ENCODE measurements at regions not wholly inside any gene's neighbourhood (a gene's known extent, or its start where the extent isn't known, plus 50 kb on each side); places are given as distances from the start of the nearest gene placed in this dataset.
"Not testable (repeated sequence)": the region's sequence is repeated elsewhere in the genome, so short reads cannot be mapped to it uniquely, and the experiment has no call there.

DNA sequence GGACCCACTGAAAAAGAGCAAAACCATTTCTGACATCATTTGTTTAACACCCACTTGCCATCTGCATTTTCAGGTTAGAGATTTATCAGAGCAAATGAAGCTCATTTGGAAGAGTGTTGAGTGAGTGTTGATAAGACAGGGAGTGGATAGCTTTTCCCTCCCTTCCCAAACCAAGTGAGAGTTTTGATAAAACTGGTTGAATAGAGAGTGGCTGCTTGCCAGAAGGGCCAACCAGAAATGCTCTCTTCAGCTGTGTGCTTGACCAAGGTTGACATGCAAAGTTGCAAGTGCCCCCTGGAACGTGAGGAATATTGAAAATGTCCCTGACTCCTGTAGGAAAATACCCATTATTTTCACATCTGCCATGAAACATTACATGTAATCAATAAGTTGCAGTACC, 1487.0 kb upstream of the FLRT2 start:
- DNase-seq (ENCODE audit: low read depth in 2 of 2), result no peak

GRCh38 chr14:84064316-84065125, 1465.4 kb upstream of the FLRT2 start:
- no peak for DNase-seq (ENCODE audit: low read depth in 2 of 2)

DNA sequence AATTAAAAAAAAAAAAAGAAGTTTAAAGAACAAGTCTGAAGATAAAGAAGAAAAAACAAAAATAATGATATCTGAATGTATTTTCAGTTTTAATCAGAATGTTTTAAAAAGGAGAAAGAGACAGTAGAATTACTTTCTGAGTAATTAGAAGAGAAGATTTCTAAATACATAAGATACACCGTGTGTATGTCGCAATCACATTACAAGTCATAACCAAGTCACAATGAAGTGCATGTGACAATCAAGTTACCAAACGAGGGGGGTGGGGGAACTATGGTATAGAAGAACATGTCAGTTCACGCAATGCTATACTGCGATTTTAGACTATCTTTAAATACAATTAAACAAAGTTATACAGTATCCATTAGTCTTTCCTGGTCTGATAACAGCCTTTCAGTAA, 1464.1 kb upstream of the FLRT2 start:
- DNase-seq (ENCODE audit: low read depth in 2 of 2), result no peak

- DNase-seq (ENCODE audit: low read depth in 2 of 2), result no peak
These were observed 1461.7 kb upstream of the FLRT2 start for GRCh38 chr14:84068288-84068687.

DNA sequence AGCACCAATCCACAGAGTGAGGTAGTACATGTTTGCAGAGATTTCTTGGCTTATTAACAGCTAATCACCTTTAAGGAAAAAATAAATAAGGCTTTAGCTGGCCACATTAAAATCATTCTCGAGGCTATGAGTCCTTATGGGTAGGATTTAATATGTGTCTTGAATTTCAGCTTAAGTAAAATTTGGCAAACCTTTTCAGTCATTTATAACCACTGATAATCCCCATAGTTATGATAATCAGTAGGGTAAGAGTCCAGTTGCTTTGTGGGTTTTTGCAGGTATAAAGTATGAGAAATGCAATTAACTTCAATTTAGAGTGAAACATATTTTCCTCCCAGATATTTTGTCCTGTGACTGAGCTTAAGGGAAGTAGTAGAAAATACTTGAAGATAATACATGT, 1458.9 kb upstream of the FLRT2 start:
- no peak for DNase-seq (ENCODE audit: low read depth in 2 of 2)

DNA sequence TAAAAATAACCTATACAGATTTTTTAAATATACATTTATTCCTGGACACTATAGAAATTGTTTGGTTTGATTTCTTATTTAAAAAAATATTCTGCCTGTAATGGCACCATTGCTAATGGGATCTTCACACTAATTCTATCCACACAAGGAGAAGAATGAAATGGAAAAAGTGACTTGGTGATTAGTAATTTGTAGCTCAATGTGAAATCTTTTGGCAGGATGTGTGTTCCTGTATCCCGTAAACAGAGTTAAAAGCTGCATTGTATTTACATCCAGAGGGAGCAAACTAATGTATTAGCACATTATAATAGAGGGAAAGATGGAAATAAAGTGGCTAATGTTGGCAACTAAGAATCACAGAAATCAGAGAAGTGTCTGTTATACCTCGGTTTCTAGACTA, 1455.3 kb upstream of the FLRT2 start:
- DNase-seq (ENCODE audit: low read depth in 2 of 2), result no peak

- no peak for DNase-seq (ENCODE audit: low read depth in 2 of 2)
These were observed 1449.0 kb upstream of the FLRT2 start for GRCh38 chr14:84080944-84081343.

- DNase-seq (ENCODE audit: low read depth in 2 of 2), result no peak
These were observed 1445.8 kb upstream of the FLRT2 start for GRCh38 chr14:84084056-84084630.

DNA sequence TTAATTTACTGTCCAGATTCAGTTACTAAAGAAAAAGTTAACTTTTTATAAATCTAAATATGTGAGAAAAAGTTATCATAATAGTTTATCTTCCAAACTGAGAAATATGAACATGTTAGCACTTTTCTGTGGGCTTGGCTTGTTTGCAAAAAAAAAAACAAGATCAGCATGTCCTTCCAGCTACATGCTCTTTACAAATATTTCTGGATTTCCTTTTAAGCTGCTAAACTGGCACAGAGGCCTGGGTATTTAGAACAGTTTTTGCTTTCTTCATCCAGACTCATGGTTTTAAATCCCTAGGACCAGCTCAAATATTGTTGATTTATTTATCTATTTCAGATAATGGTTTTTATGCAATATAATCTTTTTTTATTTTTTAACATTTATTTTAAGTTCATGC, 1444.5 kb upstream of the FLRT2 start:
- no peak for DNase-seq (ENCODE audit: low read depth in 2 of 2)

GRCh38 chr14:84086714-84087113, 1443.2 kb upstream of the FLRT2 start:
- no peak for DNase-seq (ENCODE audit: low read depth in 2 of 2)

DNA sequence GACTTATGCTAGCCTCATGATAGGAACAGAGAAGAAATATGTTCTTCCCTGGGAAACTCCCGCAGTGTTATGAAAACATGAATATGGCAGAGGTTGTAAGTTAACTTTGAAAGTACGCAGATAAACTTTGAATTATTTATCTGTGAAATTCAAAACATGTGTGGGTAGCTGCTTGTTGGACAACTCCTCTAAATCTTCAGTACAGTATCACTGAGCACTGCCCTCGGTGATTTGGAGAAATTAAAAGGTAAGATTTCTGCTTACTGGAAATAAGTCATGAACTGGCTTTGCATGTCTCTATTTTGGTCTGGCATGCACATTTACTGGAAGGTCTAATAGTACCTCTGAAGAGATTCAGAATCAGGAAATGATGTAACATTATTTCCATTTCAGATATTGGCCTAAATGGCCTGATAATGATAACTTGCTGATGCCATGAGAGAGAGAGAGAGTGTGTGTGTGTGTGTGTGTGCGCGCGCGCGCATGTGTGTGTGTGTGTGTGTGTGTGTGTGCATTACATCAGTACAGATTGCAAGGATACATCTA, 1441.9 kb upstream of the FLRT2 start:
- no peak for DNase-seq (ENCODE audit: low read depth in 2 of 2)

- no peak for DNase-seq (ENCODE audit: low read depth in 2 of 2)
These were observed 1439.1 kb upstream of the FLRT2 start for GRCh38 chr14:84090837-84091236.

DNA sequence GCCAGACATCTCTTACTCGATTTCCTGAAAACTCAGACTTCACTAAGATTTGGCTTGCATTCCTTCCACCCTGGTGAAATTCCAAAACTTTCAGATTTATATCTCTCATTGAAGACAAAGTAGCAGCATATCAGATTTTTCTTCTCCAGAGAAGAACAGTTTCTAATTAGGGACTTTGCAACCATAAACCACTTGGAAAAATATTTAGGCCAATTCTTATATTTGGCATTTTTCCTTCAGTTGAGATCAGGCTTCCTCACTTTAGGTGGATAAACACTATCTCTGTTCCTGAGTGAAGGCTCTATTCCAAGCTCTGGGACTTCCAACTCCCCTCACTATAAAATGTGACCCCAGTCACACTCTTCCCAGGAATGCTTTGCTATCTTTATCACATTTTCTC, 1434.3 kb upstream of the FLRT2 start:
- DNase-seq (ENCODE audit: low read depth in 2 of 2), result no peak

GRCh38 chr14:84098261-84098660, 1431.7 kb upstream of the FLRT2 start:
- no peak for DNase-seq (ENCODE audit: low read depth in 2 of 2)

GRCh38 chr14:84099560-84099959, 1430.4 kb upstream of the FLRT2 start:
- not testable (repeated sequence) for DNase-seq (ENCODE audit: low read depth in 2 of 2)

DNA sequence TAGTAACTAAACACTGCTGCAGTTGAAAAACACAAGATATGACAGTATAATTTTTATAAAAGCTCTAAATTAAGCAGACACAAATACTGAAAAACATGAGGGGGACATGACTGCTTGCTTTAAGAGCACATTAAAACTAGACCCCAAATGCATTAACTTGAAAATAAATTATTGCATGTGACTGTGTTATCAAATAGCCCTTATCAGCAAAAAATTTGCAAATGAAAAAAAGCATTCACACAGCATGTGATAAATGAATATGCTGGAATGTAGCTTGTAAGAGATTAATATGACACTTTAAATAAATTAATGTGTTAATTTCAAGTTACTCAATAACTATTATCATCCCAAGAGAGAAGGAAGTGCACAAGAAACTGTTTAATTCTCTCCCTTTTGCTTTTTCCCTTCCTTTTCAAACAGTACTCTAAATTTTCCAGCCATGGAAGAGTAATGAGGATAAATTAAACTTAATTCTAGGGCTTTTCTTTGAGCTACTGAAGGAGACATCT, 1422.1 kb upstream of the FLRT2 start:
- no peak for DNase-seq (ENCODE audit: low read depth in 2 of 2)

- DNase-seq (ENCODE audit: low read depth in 2 of 2), result no peak
These were observed 1421.0 kb upstream of the FLRT2 start for GRCh38 chr14:84108746-84109457.

GRCh38 chr14:84112589-84112988, 1417.4 kb upstream of the FLRT2 start:
- DNase-seq (ENCODE audit: low read depth in 2 of 2), result no peak

- DNase-seq (ENCODE audit: low read depth in 2 of 2), result no peak
These were observed 1404.3 kb upstream of the FLRT2 start for GRCh38 chr14:84125676-84126075.

DNA sequence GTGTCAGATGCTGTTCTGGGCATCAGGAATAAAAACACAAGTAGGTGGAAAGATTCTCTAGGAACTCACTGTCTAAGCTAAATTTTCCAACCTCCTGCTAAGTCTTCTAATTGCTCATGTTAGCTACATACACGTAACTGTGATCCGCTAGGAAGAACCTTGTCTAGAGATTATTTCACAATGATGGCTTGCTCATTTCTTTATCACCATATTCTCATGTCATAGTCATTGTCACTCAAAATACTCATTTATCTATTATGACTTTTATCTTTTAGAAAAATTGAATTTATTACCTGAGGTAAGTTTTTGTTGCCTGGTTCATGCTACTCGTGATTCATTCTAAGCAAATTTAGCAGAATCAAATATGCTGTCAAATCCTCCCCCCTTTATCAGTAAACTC, 1402.4 kb upstream of the FLRT2 start:
- DNase-seq (ENCODE audit: low read depth in 2 of 2), result no peak

DNA sequence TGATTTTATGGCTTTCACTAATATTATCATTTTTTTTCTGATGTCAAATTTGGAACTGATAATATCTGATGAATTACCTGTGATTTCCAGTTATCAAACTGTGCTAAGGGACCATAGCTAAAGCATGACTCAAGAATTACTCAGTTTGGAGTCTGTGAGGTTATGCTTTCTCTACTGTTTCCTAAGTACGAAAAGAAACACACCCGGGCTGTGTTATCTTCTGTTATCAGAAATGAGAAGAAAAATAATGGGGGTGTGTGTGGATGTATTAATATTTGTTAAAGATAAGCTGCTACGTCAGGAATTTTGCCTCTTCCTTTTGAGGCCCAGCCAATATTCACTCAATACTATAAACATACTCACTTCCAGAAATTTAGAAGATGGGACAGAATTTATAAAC, 1401.9 kb upstream of the FLRT2 start:
- DNase-seq (ENCODE audit: low read depth in 2 of 2), result no peak

- no peak for DNase-seq (ENCODE audit: low read depth in 2 of 2)
These were observed 1400.9 kb upstream of the FLRT2 start for GRCh38 chr14:84129007-84129406.

- no peak for DNase-seq (ENCODE audit: low read depth in 2 of 2)
These were observed 1400.0 kb upstream of the FLRT2 start for GRCh38 chr14:84129941-84130340.
